Heart left ventricle (tissue), 16 donors: ENCODE measurements at regions not wholly inside any gene's neighbourhood (a gene's known extent, or its start where the extent isn't known, plus 50 kb on each side); places are given as distances from the start of the nearest gene placed in this dataset.
"Not testable (repeated sequence)": the region's sequence is repeated elsewhere in the genome, so short reads cannot be mapped to it uniquely, and the experiment has no call there.

ENCODE experiments used
- ATAC-seq, 4 donors: fragments of 200-7000 bp; cut with Tn5 transposase; one replicate each; pipeline ENCODE4 v1.9.1; 2020 to 2022; ENCODE audit warnings: moderate library complexity in 4 of 4, mild to moderate bottlenecking in 3 of 4, moderate number of reproducible peaks in 1 of 4
- DNase-seq, 5 donors: peaks; one replicate each; pipeline ENCODE4 v3.0.0-alpha.2; 2020
- H3K27ac ChIP-seq, 12 donors: fragments of 200-600 bp; sonication (generic) in 4 of 12; one replicate each; pipeline versions ENCODE4 v1.5.0 to v1.8.0; 2016 to 2022; ENCODE audit warnings: mild to moderate bottlenecking in 2 of 12
- H3K27me3 ChIP-seq, 9 donors: fragments of 200-600 bp; sonication (generic) in 2 of 9; one replicate each; pipeline versions ENCODE4 v1.5.1 to v1.8.0; 2016 to 2022; ENCODE audit warnings: mild to moderate bottlenecking in 3 of 9
- H3K36me3 ChIP-seq, 9 donors: fragments of 200-600 bp; sonication (generic) in 2 of 9; one replicate each; pipeline versions ENCODE4 v1.5.0 to v1.8.0; 2018 to 2022; ENCODE audit warnings: mild to moderate bottlenecking in 2 of 9
- H3K4me1 ChIP-seq, 12 donors: fragments of 200-600 bp; sonication (generic) in 4 of 12; one replicate each; pipeline versions ENCODE4 v1.5.0 to v1.8.0; 2016 to 2022; ENCODE audit warnings: mild to moderate bottlenecking in 3 of 12
- H3K4me3 ChIP-seq, 12 donors: fragments of 200-600 bp; sonication (generic) in 4 of 12; one replicate each; pipeline versions ENCODE4 v1.5.0 to v1.8.0; 2017 to 2022; ENCODE audit warnings: mild to moderate bottlenecking in 9 of 12, moderate library complexity in 4 of 12
- H3K9me3 ChIP-seq, 12 donors: fragments of 200-600 bp; sonication (generic) in 4 of 12; one replicate each; pipeline versions ENCODE4 v1.5.0 to v1.8.0; 2016 to 2022; ENCODE audit warnings: mild to moderate bottlenecking in 1 of 12
- CTCF ChIP-seq, 12 donors: fragments of 200-600 bp; sonication (generic) in 4 of 12; IDR thresholded peaks; one replicate each; pipeline versions ENCODE4 v1.5.0 to v1.8.0; 2018 to 2022; ENCODE audit warnings: antibody characterized with exemption in 12 of 12, mild to moderate bottlenecking in 5 of 12
- POLR2A ChIP-seq, 2 donors: fragments of 450-650 bp; IDR thresholded peaks; one replicate each; pipeline ENCODE4 v1.6.1; 2017; ENCODE audit warnings: antibody characterized with exemption in 2 of 2, mild to moderate bottlenecking in 2 of 2, moderate library complexity in 2 of 2
- WGBS, 4 donors: extraction: QIAGEN DNeasy Blood & Tissue Kit in 2 of 4; methylation state at CpG; one replicate each; pipeline versions ENCODE4 v1.1.5 to v1.1.7; 2013 to 2018; 5-methylcytosine and 5-hydroxymethylcytosine counted together
- intact Hi-C, 10 donors: fragments of 100-400 bp; cut with DNase I; formaldehyde crosslinking; loops; one replicate each; pipeline versions ENCODE4 v1.11.1 to v1.14.2; 2022
- donor health status: ischemic (EF 13 %, LVEDD 7.1; RV severe dilation, severe dysfunction).
- donor health status: healthy with polysubstance abuse.
- donor health status: DM: no; HTN: yes; CAD: no.
- donor health status: DM: no; HTN: no; CAD: no.
- donor health status: ischemic (EF 25% LVEDD 6.9; RV normal size, moderate dysfunction).
- donor health status: ischemic (EF 25% LVEDD 5.7; RV mildly dilated, moderate dysfunction).
- donor health status: healthy.
- donor health status: DM: yes; HTN: yes; CAD: no.
- donor health status: ischemic (EF 35%, LVEDD 5.7; RV mildly dilated, moderate dysfunction).
- donor health status: nonischemic (EF 11% LVEDD 7.7; RV severe dilation, severe dysfunction).
- donor health status: DM: yes; HTN: yes; CAD: no.
- donor health status: PGD.
- donor health status: ischemic (EF 29% LVEDD 5.4; RV normal size, mild dysfunction).
- donor health status: nonischemic (EF 23%, LVEDD 6.1; RV moderate dilation, normal function).

- H3K27me3 ChIP-seq, result no peaks in the 10 kb centered on the region
- no peaks in the 10 kb centered on the region for H3K4me1 ChIP-seq
- 94 to 98% (median 96%) methylated on average over 5 of the region's 5 CpGs for WGBS, 4 donors
- no peak overlapping the region for H3K27ac ChIP-seq
- H3K4me3 ChIP-seq, result no peak overlapping the region
- peaks cover 0 to 7% (median 0%) of the 10 kb centered on the region in 12 donors for H3K9me3 ChIP-seq
- intact Hi-C loops, result no loop called here
- H3K36me3 ChIP-seq, result no peaks in the 10 kb centered on the region
- no peak for ATAC-seq
- no peak for TF ChIP-seq CTCF (IDR thresholded peaks at IDR 0.05)
- TF ChIP-seq POLR2A (IDR thresholded peaks at IDR 0.05), result no peak
- DNase-seq, result no peak
These were observed 357.0 kb upstream of the PIK3R1 start for GRCh38 chr5:67858471-67859031.

- H3K27ac ChIP-seq, result no peak overlapping the region
- no peaks in the 10 kb centered on the region for H3K36me3 ChIP-seq
- ATAC-seq (no peak), DNase-seq (no peak)
- WGBS, 4 donors, result 91 to 99% (median 91%) methylated on average over 1 of the region's 1 CpG
- no peaks in the 10 kb centered on the region for H3K4me1 ChIP-seq
- H3K9me3 ChIP-seq, result peaks cover 0 to 9% (median 0%) of the 10 kb centered on the region in 12 donors
- intact Hi-C loops, result no loop called here
- no peaks in the 10 kb centered on the region for H3K27me3 ChIP-seq
- no peak overlapping the region for H3K4me3 ChIP-seq
- no peak for TF ChIP-seq POLR2A (IDR thresholded peaks at IDR 0.05)
- no peak for TF ChIP-seq CTCF (IDR thresholded peaks at IDR 0.05)
These were observed 358.1 kb upstream of the PIK3R1 start for GRCh38 chr5:67857502-67857901.

GRCh38 chr5:67855523-67855922 is 360.0 kb upstream of the PIK3R1 start:
- peaks cover 0 to 9% (median 0%) of the 10 kb centered on the region in 12 donors for H3K9me3 ChIP-seq
- no peaks in the 10 kb centered on the region for H3K36me3 ChIP-seq
- 81 to 93% (median 87%) methylated on average over 5 of the region's 5 CpGs for WGBS, 4 donors
- no peak overlapping the region for H3K27ac ChIP-seq
- ATAC-seq, result no peak
- no peak for DNase-seq
- intact Hi-C loops, result no loop called here
- H3K4me3 ChIP-seq, result no peak overlapping the region
- no peak for TF ChIP-seq POLR2A (IDR thresholded peaks at IDR 0.05)
- TF ChIP-seq CTCF (IDR thresholded peaks at IDR 0.05), result no peak
- H3K27me3 ChIP-seq, result no peaks in the 10 kb centered on the region
- H3K4me1 ChIP-seq, result no peaks in the 10 kb centered on the region

GRCh38 chr5:67850906-67851305 is 364.6 kb upstream of the PIK3R1 start:
- H3K27me3 ChIP-seq, DNase-seq, intact Hi-C loops, H3K36me3 ChIP-seq, H3K9me3 ChIP-seq, H3K4me3 ChIP-seq, H3K27ac ChIP-seq, ATAC-seq, H3K4me1 ChIP-seq: not testable (repeated sequence)
- 81 to 95% (median 92%) methylated on average over 5 of the region's 5 CpGs for WGBS, 4 donors

- no peaks in the 10 kb centered on the region for H3K27me3 ChIP-seq
- ATAC-seq (no peak), DNase-seq (no peak)
- H3K4me1 ChIP-seq, result no peaks in the 10 kb centered on the region
- H3K9me3 ChIP-seq, result no peaks in the 10 kb centered on the region
- intact Hi-C loops, result no loop called here
- no peak overlapping the region for H3K4me3 ChIP-seq
- TF ChIP-seq POLR2A (IDR thresholded peaks at IDR 0.05), result no peak
- no peak for TF ChIP-seq CTCF (IDR thresholded peaks at IDR 0.05)
- WGBS, 4 donors, result 87 to 95% (median 92%) methylated on average over 3 of the region's 3 CpGs
- H3K36me3 ChIP-seq, result no peaks in the 10 kb centered on the region
- H3K27ac ChIP-seq, result no peak overlapping the region
These were observed 370.6 kb upstream of the PIK3R1 start for GRCh38 chr5:67844924-67845323.
